ENCODE measurements at regions not wholly inside any gene's neighbourhood (a gene's known extent, or its start where the extent isn't known, plus 50 kb on each side); places are given as distances from the start of the nearest gene placed in this dataset.

- H3K4me3 ChIP-seq (replicated peaks in 1 of 3) = no peak overlapping the region
- TF ChIP-seq POLR2A (IDR thresholded peaks at IDR 0.05) (no peak), CTCF (IDR thresholded peaks at IDR 0.05) (no peak)
- H3K36me3 ChIP-seq = no peaks in the 10 kb centered on the region
- no peaks in the 10 kb centered on the region for H3K9me3 ChIP-seq
- 61 to 68% methylated on average over 3 of the region's 3 CpGs for WGBS, 2 donors
- no peak for DNase-seq
- H3K27ac ChIP-seq = no peak overlapping the region
- intact Hi-C loops (cut with DNase I) = no loop called here
- no peaks in the 10 kb centered on the region for H3K27me3 ChIP-seq
- no peaks in the 10 kb centered on the region for H3K4me1 ChIP-seq
Observed at GRCh38 chr13:103859952-103860351, 793.7 kb upstream of the SLC10A2 start.

DNA sequence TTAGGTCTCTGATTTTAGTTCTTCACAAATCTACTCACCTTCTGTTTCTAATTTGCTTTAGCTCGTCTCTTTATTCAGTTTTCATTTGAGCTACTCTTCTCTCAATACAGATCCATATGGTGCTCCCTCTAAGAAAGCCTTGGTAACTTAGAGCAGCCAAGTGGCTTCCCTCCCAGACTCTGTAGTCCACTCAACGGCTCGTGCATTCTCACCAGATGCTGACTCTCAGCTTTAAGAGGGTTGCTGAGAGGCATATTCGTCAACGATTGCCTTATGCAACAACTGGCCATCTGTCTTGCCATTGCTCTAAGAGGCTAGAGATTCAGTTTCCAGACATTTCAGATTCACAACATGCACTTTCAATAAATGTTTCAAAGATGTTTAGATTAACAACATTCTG, 785.8 kb upstream of the SLC10A2 start:
- no peak for TF ChIP-seq POLR2A (IDR thresholded peaks at IDR 0.05)
- TF ChIP-seq CTCF (IDR thresholded peaks at IDR 0.05) = no peak
- intact Hi-C loops (cut with DNase I) = no loop called here

DNA sequence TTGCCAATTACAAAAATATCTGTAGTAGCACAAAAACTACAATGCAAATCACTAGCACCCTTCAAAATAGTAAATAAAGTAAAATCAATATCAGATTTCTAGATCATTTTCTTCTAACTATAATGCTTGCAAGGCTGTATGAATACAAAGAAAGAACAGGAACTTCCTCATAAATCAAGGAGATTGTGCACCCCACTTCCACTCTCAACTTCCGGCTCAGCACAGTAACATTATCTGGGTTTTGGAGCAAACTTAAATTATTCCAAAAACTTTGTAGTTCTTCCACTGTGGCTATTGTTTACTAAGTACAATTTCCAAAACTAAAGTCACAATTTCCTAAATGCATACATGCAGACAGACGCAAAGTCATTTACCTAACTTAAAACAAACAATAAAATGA, 778.3 kb upstream of the SLC10A2 start:
- Histone ChIP-seq H3K27ac (no peak overlapping the region), H3K36me3 (no peaks in the 10 kb centered on the region), H3K27me3 (no peaks in the 10 kb centered on the region), H3K4me3 (replicated peaks in 1 of 3) (no peak overlapping the region), H3K4me1 (no peaks in the 10 kb centered on the region), H3K9me3 (no peaks in the 10 kb centered on the region)
- no peak for DNase-seq
- intact Hi-C loops (cut with DNase I) = no loop called here
- no peak for TF ChIP-seq POLR2A (IDR thresholded peaks at IDR 0.05)
- TF ChIP-seq CTCF (IDR thresholded peaks at IDR 0.05) = no peak
- 82 to 85% methylated on average over 2 of the region's 2 CpGs for WGBS, 2 donors

More for the DNA sequence above, 785.8 kb upstream of the SLC10A2 start:
- Histone ChIP-seq H3K27me3 (no peaks in the 10 kb centered on the region), H3K36me3 (no peaks in the 10 kb centered on the region), H3K27ac (no peak overlapping the region), H3K4me1 (no peaks in the 10 kb centered on the region), H3K4me3 (replicated peaks in 1 of 3) (no peak overlapping the region), H3K9me3 (no peaks in the 10 kb centered on the region)
- 27 to 49% methylated on average over 5 of the region's 5 CpGs for WGBS, 2 donors
- DNase-seq = no peak

GRCh38 chr13:103839460-103839859, 773.2 kb upstream of the SLC10A2 start:
- no peak overlapping the region for H3K4me3 ChIP-seq (replicated peaks in 1 of 3)
- H3K9me3 ChIP-seq = no peaks in the 10 kb centered on the region
- no peak for DNase-seq
- H3K27me3 ChIP-seq = no peaks in the 10 kb centered on the region
- WGBS, 2 donors = 91 to 92% methylated on average over 3 of the region's 3 CpGs
- TF ChIP-seq POLR2A (IDR thresholded peaks at IDR 0.05) = no peak
- TF ChIP-seq CTCF (IDR thresholded peaks at IDR 0.05) = no peak
- H3K27ac ChIP-seq = no peak overlapping the region
- no peaks in the 10 kb centered on the region for H3K36me3 ChIP-seq
- intact Hi-C loops (cut with DNase I) = no loop called here
- no peaks in the 10 kb centered on the region for H3K4me1 ChIP-seq

- 97 to 98% methylated on average over 3 of the region's 3 CpGs for WGBS, 2 donors
- intact Hi-C loops (cut with DNase I) = no loop called here
- TF ChIP-seq CTCF (IDR thresholded peaks at IDR 0.05) (no peak), POLR2A (IDR thresholded peaks at IDR 0.05) (no peak)
- no peak for DNase-seq
- no peaks in the 10 kb centered on the region for H3K9me3 ChIP-seq
- H3K27me3 ChIP-seq = no peaks in the 10 kb centered on the region
- H3K27ac ChIP-seq = no peak overlapping the region
- H3K36me3 ChIP-seq = no peaks in the 10 kb centered on the region
- no peaks in the 10 kb centered on the region for H3K4me1 ChIP-seq
- H3K4me3 ChIP-seq (replicated peaks in 1 of 3) = no peak overlapping the region
Observed at GRCh38 chr13:103835052-103835451, 768.8 kb upstream of the SLC10A2 start.

Data from thyroid gland (tissue), 4 donors.